ENCODE measurements at regions not wholly inside any gene's neighbourhood (a gene's known extent, or its start where the extent isn't known, plus 50 kb on each side); places are given as distances from the start of the nearest gene placed in this dataset.
"Not testable (repeated sequence)": the region's sequence is repeated elsewhere in the genome, so short reads cannot be mapped to it uniquely, and the experiment has no call there.

DNA sequence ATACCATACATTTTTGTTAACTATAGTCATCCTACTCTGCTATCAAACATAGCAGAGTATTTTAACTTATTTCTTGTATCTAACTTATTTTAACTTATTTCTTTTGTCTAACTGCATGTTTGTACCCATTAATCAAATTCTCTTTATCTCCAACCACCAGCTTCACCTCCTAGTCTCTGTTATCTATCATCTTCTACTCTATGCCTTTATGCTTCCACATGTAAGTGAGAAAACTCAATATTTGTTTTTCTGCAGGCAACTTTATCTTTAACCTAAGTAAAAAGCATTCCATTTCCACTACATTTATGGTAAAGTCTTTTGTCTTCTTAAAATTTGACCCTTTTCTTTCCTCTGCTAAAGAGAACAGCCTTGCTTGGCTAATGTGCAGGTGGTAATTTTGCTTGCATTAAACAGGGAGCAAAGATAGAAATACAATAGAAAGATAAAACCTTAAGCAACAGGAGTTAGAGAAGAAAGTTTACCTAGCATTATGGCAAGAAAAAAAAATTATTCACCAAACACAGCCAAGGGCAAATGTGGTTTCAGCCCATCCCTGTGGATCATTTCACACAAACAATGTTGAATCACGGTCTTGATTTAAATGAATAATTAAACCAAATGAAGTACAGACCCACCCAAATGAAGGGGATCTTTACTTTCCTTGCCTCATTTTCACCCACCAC is 110.9 kb upstream of the TSPAN8 start:
- no peaks in the 10 kb centered on the region for H3K36me3 Mint-ChIP-seq (ENCODE audit: low read depth)
- H3K27me3 Mint-ChIP-seq (ENCODE audit: low read depth), result no peaks in the 10 kb centered on the region
- no peak overlapping the region for H3K4me3 Mint-ChIP-seq
- H3K4me1 Mint-ChIP-seq, result peaks cover 5% of the 10 kb centered on the region
- no peak overlapping the region for H3K27ac Mint-ChIP-seq
- H3K9me3 Mint-ChIP-seq, result peaks cover 3% of the 10 kb centered on the region
- TF ChIP-seq, protein P1, sequence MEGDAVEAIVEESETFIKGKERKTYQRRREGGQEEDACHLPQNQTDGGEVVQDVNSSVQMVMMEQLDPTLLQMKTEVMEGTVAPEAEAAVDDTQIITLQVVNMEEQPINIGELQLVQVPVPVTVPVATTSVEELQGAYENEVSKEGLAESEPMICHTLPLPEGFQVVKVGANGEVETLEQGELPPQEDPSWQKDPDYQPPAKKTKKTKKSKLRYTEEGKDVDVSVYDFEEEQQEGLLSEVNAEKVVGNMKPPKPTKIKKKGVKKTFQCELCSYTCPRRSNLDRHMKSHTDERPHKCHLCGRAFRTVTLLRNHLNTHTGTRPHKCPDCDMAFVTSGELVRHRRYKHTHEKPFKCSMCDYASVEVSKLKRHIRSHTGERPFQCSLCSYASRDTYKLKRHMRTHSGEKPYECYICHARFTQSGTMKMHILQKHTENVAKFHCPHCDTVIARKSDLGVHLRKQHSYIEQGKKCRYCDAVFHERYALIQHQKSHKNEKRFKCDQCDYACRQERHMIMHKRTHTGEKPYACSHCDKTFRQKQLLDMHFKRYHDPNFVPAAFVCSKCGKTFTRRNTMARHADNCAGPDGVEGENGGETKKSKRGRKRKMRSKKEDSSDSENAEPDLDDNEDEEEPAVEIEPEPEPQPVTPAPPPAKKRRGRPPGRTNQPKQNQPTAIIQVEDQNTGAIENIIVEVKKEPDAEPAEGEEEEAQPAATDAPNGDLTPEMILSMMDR (IDR thresholded peaks at IDR 0.05; ENCODE audit: unreplicated experiment in 3 of 3), result no peak

DNA sequence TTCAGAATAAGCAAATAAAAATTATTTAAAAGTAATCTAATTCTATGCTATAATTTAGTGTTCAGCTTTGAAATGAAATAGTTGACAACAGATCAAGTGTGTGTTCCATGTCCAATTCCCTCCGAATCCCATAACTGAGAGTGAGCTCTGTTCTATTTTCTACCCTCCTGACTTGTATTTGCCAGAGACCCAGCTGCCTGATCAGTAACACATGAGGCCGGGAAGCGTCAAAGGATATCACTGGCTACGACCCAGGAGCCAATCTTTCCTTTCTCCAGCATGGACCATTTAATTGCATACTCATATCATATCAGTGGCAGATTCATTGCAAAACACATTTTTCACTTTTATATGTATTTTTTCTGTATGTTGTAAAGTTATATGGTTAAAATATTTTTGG is 108.8 kb upstream of the TSPAN8 start:
- no peaks in the 10 kb centered on the region for H3K27me3 Mint-ChIP-seq (ENCODE audit: low read depth)
- H3K36me3 Mint-ChIP-seq (ENCODE audit: low read depth), result no peaks in the 10 kb centered on the region
- peaks cover 5% of the 10 kb centered on the region for H3K4me1 Mint-ChIP-seq
- no peak overlapping the region for H3K4me3 Mint-ChIP-seq
- peak overlapping the region in 1 of 3 experiments; percentile 30 for H3K27ac Mint-ChIP-seq
- H3K9me3 Mint-ChIP-seq, result peaks cover 3% of the 10 kb centered on the region
- TF ChIP-seq, protein P1 (IDR thresholded peaks at IDR 0.05; ENCODE audit: unreplicated experiment in 3 of 3), result no peak

DNA sequence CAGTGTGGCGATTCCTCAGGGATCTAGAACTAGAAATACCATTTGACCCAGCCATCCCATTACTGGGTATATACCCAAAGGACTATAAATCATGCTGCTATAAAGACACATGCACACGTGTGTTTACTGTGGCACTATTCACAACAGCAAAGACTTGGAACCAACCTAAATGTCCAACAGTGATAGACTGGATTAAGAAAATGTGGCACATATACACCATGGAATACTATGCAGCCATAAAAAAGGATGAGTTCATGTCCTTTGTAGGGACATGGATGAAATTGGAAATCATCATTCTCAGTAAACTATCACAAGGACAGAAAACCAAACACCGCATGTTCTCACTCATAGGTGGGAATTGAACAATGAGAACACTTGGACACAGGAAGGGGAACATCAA is 107.9 kb upstream of the TSPAN8 start:
- H3K27me3 Mint-ChIP-seq (ENCODE audit: low read depth); H3K9me3 Mint-ChIP-seq; H3K27ac Mint-ChIP-seq; H3K4me3 Mint-ChIP-seq; H3K4me1 Mint-ChIP-seq; H3K36me3 Mint-ChIP-seq (ENCODE audit: low read depth): not testable (repeated sequence)

DNA sequence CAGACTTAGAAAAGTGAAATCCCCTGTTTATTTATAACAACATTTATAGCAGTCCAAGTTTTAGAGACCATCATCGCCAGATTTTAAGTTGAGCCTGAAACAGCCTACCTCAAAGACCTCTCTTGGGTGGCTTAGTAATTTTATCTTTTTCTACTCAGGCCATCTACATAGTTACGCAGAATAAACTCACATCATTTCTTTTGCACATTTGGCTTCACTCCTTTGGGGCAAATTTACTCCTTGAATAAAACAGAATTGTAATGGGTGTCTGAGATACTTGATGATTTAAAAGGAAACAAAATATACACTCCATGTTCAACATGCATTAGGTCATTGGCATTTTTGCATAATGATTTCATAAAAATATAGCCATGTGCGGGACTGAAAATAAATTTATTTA is 104.7 kb upstream of the TSPAN8 start:
- Mint-ChIP-seq H3K9me3 (peaks cover 3% of the 10 kb centered on the region), H3K4me3 (no peak overlapping the region), H3K27ac (no peak overlapping the region), H3K36me3 (ENCODE audit: low read depth) (no peaks in the 10 kb centered on the region), H3K27me3 (ENCODE audit: low read depth) (no peaks in the 10 kb centered on the region), H3K4me1 (peaks cover 5% of the 10 kb centered on the region)
- TF ChIP-seq, protein P1 (IDR thresholded peaks at IDR 0.05; ENCODE audit: unreplicated experiment in 3 of 3), result no peak

DNA sequence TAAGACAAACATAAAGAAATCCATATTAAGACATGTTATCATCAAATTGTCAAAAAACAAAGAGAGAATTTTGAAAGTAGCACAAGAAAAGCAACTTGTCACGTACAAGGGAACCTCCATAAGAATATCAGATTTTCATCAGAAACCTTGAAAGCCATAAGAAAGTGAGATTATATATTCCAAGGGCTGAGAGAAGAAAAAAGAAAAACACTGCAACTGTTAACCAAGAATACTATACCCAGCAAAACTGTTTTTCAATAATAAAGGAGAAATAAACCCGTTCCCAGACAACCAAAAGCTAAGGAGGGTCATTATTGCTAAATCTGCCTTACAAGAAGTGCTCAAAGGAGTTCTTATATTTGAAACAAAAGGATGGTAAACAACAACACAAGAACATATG is 94.7 kb upstream of the TSPAN8 start:
- Mint-ChIP-seq H3K4me1 (no peaks in the 10 kb centered on the region), H3K4me3 (no peak overlapping the region), H3K36me3 (ENCODE audit: low read depth) (peaks cover 8% of the 10 kb centered on the region), H3K27me3 (ENCODE audit: low read depth) (no peaks in the 10 kb centered on the region), H3K9me3 (peaks cover 31% of the 10 kb centered on the region), H3K27ac (no peak overlapping the region)
- TF ChIP-seq, protein P1 (IDR thresholded peaks at IDR 0.05; ENCODE audit: unreplicated experiment in 3 of 3), result no peak

DNA sequence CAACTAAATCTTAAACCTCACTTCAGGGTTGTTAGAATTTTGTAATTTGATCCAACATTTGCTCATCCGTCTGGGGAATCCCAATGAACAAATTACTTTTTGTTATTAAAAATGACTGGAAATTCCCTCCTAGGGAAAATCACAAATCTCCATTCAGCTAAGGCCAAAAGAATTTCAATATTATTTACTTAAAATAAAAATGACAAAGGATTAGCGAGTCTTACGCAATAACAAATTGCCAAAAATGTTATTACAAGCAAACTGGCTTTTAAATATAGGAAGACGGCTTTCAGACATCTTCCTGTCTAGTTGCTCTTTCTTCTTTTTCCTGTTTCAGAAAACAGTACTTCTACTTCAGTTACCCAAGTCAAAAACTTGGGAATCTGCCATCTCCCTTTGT is 92.4 kb upstream of the TSPAN8 start:
- TF ChIP-seq, protein P1 (IDR thresholded peaks at IDR 0.05; ENCODE audit: unreplicated experiment in 3 of 3), result no peak
- peaks cover 31% of the 10 kb centered on the region for H3K9me3 Mint-ChIP-seq
- no peaks in the 10 kb centered on the region for H3K27me3 Mint-ChIP-seq (ENCODE audit: low read depth)
- peaks cover 8% of the 10 kb centered on the region for H3K36me3 Mint-ChIP-seq (ENCODE audit: low read depth)
- no peaks in the 10 kb centered on the region for H3K4me1 Mint-ChIP-seq
- no peak overlapping the region for H3K27ac Mint-ChIP-seq
- no peak overlapping the region for H3K4me3 Mint-ChIP-seq
